ENCODE measurements at regions not wholly inside any gene's neighbourhood (a gene's known extent, or its start where the extent isn't known, plus 50 kb on each side); places are given as distances from the start of the nearest gene placed in this dataset.
"Not testable (repeated sequence)": the region's sequence is repeated elsewhere in the genome, so short reads cannot be mapped to it uniquely, and the experiment has no call there.

GRCh38 chr11:67846303-67846702, 157.6 kb downstream of the UNC93B1 start:
- TF ChIP-seq CTCF (conservative IDR thresholded peaks at IDR 0.05); ZFX (IDR thresholded peaks at IDR 0.05): not testable (repeated sequence)

Data from C4-2B (cell line).